HK-2 (cell line): ENCODE measurements at regions not wholly inside any gene's neighbourhood (a gene's known extent, or its start where the extent isn't known, plus 50 kb on each side); places are given as distances from the start of the nearest gene placed in this dataset.
A peak's percentile ranks its signal among the peaks of the same experiment; 100 is the strongest.
"Not testable (repeated sequence)": the region's sequence is repeated elsewhere in the genome, so short reads cannot be mapped to it uniquely, and the experiment has no call there.

Experiments used
- DNase-seq: peaks from one replicate; pipeline ENCODE4 v3.0.0-alpha.2; 2018; ENCODE audit not compliant: unreplicated experiment

GRCh38 chr10:118948786-118949185 is 80.7 kb upstream of the NANOS1 start:
- DNase-seq = no peak

- DNase-seq = no peak
Observed at GRCh38 chr10:118950190-118950680, 79.3 kb upstream of the NANOS1 start.

GRCh38 chr10:118950997-118951637 is 78.4 kb upstream of the NANOS1 start:
- no peak for DNase-seq

- DNase-seq = no peak
Observed at GRCh38 chr10:118952493-118953295, 76.8 kb upstream of the NANOS1 start.

GRCh38 chr10:118953598-118954393 is 75.7 kb upstream of the NANOS1 start:
- no peak for DNase-seq

GRCh38 chr10:118955531-118955930 is 74.0 kb upstream of the NANOS1 start:
- DNase-seq = no peak

GRCh38 chr10:118955951-118956801 is 73.3 kb upstream of the NANOS1 start:
- DNase-seq = no peak

GRCh38 chr10:118956802-118957442 is 72.6 kb upstream of the NANOS1 start:
- DNase-seq = no peak

- no peak for DNase-seq
Observed at GRCh38 chr10:118957443-118957825, 72.1 kb upstream of the NANOS1 start.

- DNase-seq = no peak
Observed at GRCh38 chr10:118957966-118958365, 71.5 kb upstream of the NANOS1 start.

GRCh38 chr10:118958559-118958958 is 71.0 kb upstream of the NANOS1 start:
- DNase-seq = no peak

- DNase-seq = peak; percentile 41
Observed at GRCh38 chr10:118958984-118959925, 70.3 kb upstream of the NANOS1 start.

GRCh38 chr10:118960157-118961090 is 69.1 kb upstream of the NANOS1 start:
- DNase-seq = no peak

GRCh38 chr10:118961436-118961835 is 68.1 kb upstream of the NANOS1 start:
- DNase-seq = no peak

- DNase-seq = not testable (repeated sequence)
Observed at GRCh38 chr10:118962331-118962868, 67.1 kb upstream of the NANOS1 start.

GRCh38 chr10:118963341-118963740 is 66.2 kb upstream of the NANOS1 start:
- DNase-seq = no peak

GRCh38 chr10:118963933-118964332 is 65.6 kb upstream of the NANOS1 start:
- DNase-seq = no peak

- not testable (repeated sequence) for DNase-seq
Observed at GRCh38 chr10:118964476-118964875, 65.0 kb upstream of the NANOS1 start.
